Activated gamma-delta T cell (primary cell): ENCODE measurements at regions not wholly inside any gene's neighbourhood (a gene's known extent, or its start where the extent isn't known, plus 50 kb on each side); places are given as distances from the start of the nearest gene placed in this dataset.
"Not testable (repeated sequence)": the region's sequence is repeated elsewhere in the genome, so short reads cannot be mapped to it uniquely, and the experiment has no call there.

Source experiments
- DNase-seq: peaks from one replicate; lab custom pipeline; 2025; lab: John Stamatoyannopoulos, UW

DNA sequence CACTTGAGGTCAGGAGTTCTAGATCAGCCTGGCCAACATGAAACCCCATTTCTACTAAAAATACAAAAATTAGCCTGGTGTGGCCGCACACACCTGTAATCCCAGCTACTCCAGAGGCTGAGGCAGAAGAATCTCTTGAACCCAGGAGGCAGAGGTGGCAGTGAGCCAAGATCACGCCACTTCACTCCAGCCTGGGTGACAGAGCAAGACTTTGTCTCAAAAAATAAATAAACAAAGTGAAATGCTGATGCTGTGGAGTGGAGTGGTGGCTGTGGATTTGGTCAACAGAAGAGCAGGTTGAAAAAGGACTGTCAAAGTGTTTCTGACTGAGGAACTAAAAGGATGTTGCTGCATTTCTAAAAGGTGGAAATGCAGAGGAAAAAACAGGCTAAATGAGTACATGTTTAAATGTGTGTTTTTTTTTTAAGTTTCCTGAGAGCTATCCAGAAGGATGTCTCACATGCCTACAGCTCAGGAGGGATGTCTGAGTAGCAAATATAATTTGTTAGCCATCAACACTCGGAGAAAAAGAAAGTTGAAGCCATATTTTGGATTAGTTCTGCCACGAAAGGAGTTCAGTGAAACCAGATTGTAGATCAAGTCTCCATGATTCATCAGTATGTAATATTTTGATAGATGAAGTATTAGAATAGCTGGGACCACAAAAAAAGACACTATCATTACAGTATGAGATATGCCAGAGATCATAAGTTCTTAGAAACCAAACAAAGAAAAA lies 621.1 kb upstream of the ADGRB3 start:
- DNase-seq, result no peak

- DNase-seq, result no peak
These were observed 622.3 kb upstream of the ADGRB3 start for GRCh38 chr6:68012822-68013221.

- no peak for DNase-seq
These were observed 624.1 kb upstream of the ADGRB3 start for GRCh38 chr6:68010936-68011335.

GRCh38 chr6:68008445-68008844 lies 626.6 kb upstream of the ADGRB3 start:
- no peak for DNase-seq

GRCh38 chr6:68007717-68008116 lies 627.4 kb upstream of the ADGRB3 start:
- no peak for DNase-seq

DNA sequence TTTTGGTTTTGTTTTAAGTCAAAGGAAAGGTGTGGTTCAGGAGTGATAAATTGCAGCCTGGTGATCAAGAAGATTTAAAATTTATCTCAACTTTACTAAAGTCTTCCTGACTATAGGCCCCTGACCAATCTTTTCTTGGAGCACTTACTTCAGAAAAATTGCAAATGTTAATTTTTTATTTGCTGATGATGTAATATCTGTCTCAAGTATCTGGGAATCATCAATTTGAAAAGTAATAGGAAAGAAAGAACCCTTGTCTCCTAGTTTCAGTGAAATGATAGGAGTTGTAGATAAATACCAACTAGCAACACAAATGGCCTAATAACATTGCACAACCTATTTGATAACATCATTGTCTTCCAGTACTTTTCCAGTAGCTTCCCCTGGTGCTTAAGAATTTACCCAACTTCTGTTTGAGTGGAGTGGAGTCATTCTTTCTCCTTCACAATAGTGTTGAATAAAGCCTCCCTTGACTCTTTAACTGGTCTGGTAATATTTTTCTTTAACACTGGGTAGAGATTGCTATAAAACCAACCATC lies 648.3 kb upstream of the ADGRB3 start:
- DNase-seq, result no peak

GRCh38 chr6:67976486-67976885 lies 658.6 kb upstream of the ADGRB3 start:
- no peak for DNase-seq

- DNase-seq, result no peak
These were observed 660.2 kb upstream of the ADGRB3 start for GRCh38 chr6:67974931-67975330.

DNA sequence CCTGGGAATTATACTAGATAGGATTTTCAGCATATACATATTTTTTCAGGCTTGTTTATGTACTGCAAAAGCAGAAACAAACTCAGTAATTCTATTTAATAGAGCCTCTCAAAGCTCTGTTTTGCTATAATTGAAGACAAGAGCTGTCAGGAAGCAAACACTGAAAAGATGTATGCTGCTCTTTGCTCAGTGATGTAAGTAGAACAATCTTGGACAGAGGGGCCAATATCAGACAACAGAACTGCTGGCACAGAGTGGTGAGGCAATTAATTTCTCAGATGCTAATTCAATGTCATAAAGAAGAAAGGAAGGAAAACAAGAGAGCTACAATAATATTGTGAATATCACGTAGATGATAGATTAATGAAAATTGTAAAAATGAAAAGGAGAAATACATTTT lies 663.3 kb upstream of the ADGRB3 start:
- no peak for DNase-seq

- DNase-seq, result no peak
These were observed 668.3 kb upstream of the ADGRB3 start for GRCh38 chr6:67966830-67967229.

- no peak for DNase-seq
These were observed 678.7 kb upstream of the ADGRB3 start for GRCh38 chr6:67956352-67956751.

DNA sequence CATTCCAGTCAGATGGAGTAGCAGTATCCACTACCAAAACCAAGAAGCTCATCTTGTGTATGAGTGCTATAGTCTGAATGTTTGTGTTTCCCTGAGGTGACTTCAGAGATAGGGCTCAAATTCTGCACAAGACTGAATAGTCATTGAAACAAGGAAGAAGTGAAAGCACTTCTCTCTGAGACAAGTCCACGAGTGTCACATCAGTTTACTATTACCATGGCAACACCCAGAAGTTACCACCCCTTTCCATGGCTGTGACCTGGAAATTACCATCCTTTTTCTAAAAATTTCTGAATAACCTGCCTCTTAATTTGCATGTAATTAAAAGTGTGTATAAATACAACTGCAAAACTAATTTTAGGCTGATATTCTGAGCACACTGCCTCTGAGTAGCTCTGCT lies 682.1 kb upstream of the ADGRB3 start:
- DNase-seq, result no peak

GRCh38 chr6:67952121-67952520 lies 683.0 kb upstream of the ADGRB3 start:
- no peak for DNase-seq

GRCh38 chr6:67947762-67948161 lies 687.3 kb upstream of the ADGRB3 start:
- DNase-seq, result not testable (repeated sequence)

DNA sequence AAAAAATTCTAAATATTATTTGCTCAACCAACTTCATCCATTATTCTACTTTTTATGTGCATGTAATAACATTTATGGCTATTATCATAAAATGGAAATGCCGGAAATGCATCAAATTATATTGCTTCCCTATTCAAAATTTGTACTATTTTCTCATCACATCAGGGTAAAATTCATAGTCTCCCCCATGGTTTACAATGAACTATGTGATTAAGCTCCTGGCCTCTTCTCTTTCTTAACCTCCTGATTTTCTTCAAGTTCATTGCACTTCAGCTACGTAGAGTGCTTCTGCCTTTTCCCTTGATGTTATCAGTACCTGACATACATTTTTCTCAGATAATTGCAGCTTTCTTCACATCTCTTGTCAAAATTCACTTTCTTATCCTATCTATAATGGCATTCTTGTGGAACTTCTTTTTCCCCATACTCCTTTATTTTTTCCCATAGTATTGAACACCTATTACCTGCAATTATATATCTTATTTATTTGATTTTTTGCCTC lies 699.1 kb upstream of the ADGRB3 start:
- DNase-seq, result no peak

GRCh38 chr6:67933278-67933677 lies 701.8 kb upstream of the ADGRB3 start:
- no peak for DNase-seq

DNA sequence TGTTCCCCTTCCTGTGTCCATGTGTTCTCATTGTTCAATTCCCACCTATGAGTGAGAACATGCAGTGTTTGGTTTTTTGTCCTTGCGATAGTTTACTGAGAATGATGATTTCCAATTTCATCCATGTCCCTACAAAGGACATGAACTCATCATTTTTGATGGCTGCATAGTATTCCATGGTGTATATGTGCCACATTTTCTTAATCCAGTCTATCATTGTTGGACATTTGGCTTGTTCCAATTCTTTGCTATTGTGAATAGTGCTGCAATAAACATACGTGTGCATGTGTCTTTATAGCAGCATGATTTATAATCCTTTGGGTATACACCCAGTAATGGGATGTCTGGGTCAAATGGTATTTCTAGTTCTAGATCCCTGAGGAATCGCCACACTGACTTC lies 712.5 kb upstream of the ADGRB3 start:
- DNase-seq, result not testable (repeated sequence)

GRCh38 chr6:67920040-67920439 lies 715.0 kb upstream of the ADGRB3 start:
- DNase-seq, result not testable (repeated sequence)

DNA sequence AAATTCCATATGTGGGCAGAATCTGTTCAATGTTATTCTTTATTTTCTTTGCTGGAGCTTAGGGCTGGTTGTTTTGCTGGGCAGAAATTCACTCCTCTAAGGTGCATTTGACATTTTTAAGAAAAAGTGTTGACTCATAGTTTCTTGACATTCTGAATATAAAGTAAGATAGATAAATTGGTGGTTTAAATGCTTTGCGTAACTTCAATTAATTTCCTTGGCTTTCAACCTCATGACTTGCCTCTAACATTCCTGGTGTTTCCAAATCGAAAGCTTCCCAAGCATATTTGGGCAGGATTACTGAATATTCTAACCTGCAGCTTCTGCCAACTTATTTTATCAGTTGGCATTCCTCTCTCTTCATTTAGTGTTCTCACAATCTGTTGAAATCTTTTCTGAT lies 718.7 kb upstream of the ADGRB3 start:
- DNase-seq, result no peak

- DNase-seq, result no peak
These were observed 720.7 kb upstream of the ADGRB3 start for GRCh38 chr6:67914419-67914818.

DNA sequence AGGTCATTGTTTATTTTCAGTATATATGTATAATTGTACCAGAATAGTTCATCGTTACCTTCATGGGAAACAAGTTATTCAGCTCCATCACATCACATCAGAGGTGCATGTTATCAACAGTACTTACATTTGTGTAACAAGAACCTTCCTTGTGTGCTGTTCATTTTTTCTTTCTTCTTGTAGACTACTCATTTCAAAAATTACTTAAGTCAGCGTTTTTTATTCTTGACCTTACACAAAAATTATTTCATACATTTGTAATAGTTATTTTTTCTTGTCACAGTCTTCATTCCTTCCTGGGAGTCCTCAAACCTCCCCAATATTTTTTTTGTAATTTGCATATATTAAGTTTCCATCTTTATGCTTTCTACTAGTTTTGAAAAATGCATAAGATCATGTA lies 725.7 kb upstream of the ADGRB3 start:
- no peak for DNase-seq

DNA sequence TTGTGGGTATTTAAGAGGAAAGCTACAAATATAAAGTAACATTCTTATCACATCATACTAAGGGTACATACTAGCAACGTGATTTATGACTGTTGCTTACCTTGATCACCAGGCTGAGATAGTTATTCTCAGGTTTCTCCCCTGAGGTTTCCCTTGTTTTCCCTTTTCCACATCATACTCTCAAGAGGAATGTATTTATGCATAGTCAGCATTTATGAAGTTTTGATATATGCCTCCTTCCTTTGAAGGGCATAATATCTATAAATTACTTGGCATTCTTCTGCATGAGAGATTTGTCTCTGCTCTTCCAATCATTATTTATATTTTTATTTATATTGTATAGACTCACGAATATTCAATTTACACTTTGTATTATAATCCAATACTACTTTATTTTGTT lies 726.7 kb upstream of the ADGRB3 start:
- DNase-seq, result no peak

- not testable (repeated sequence) for DNase-seq
These were observed 730.3 kb upstream of the ADGRB3 start for GRCh38 chr6:67904735-67905134.

DNA sequence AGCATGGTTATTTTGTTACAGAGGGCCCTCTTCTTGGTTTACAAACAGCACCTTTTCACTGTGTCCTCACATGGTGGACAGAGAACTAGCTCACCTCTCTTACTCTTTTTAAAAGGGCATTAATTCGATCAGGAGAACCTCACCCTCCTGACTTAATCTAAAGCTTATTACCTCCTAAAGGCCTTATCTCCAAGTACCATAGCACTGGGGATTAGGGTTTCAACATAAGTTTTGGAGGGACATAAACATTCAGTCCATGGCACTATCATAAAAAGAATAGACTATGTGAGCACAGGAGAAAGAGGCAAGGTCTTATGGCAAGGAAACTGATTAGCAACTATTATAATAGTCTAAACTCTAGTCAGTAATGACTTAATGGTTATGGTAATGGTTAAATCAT lies 736.2 kb upstream of the ADGRB3 start:
- DNase-seq, result no peak
